HUES48 (cell line): ENCODE measurements at regions not wholly inside any gene's neighbourhood (a gene's known extent, or its start where the extent isn't known, plus 50 kb on each side); places are given as distances from the start of the nearest gene placed in this dataset.

Experiments used
- H3K27ac ChIP-seq: one replicate; pipeline ENCODE4 v1.7.0; 2013; ENCODE audit warnings: low read depth, low read length, inconsistent platforms
- H3K27me3 ChIP-seq: 2 replicates; pipeline ENCODE4 v1.6.1; 2013; ENCODE audit warnings: mild to moderate bottlenecking, low read length; ENCODE audit not compliant: control insufficient read depth, insufficient read depth
- H3K36me3 ChIP-seq: 2 replicates; pipeline ENCODE4 v1.6.1; 2013; ENCODE audit warnings: low read length; ENCODE audit not compliant: control insufficient read depth, insufficient read depth
- H3K4me1 ChIP-seq: 2 replicates; pipeline ENCODE4 v1.6.1; 2013; ENCODE audit warnings: mild to moderate bottlenecking, low read length; ENCODE audit not compliant: control insufficient read depth, insufficient read depth
- H3K4me3 ChIP-seq: 2 replicates; pipeline ENCODE4 v1.5.1; 2013; ENCODE audit warnings: mild to moderate bottlenecking, low read depth, low read length
- H3K9ac ChIP-seq: 2 replicates; pipeline ENCODE4 v1.6.1; 2013; ENCODE audit warnings: mild to moderate bottlenecking, low read depth, low read length, moderate library complexity
- H3K9me3 ChIP-seq: 2 replicates; pipeline ENCODE4 v1.6.1; 2013; ENCODE audit warnings: low read length; ENCODE audit not compliant: control insufficient read depth, insufficient read depth

GRCh38 chr10:36183056-36183455, 541.0 kb upstream of the FZD8 start:
- H3K36me3 ChIP-seq: no peaks in the 10 kb centered on the region
- no peak overlapping the region for H3K27ac ChIP-seq
- no peaks in the 10 kb centered on the region for H3K9me3 ChIP-seq
- no peak overlapping the region for H3K4me3 ChIP-seq
- peaks cover 27% of the 10 kb centered on the region for H3K27me3 ChIP-seq
- peaks cover 10% of the 10 kb centered on the region for H3K4me1 ChIP-seq
- no peak overlapping the region for H3K9ac ChIP-seq

GRCh38 chr10:36182606-36183005, 540.5 kb upstream of the FZD8 start:
- H3K4me1 ChIP-seq: peaks cover 8% of the 10 kb centered on the region
- no peak overlapping the region for H3K4me3 ChIP-seq
- H3K9me3 ChIP-seq: no peaks in the 10 kb centered on the region
- no peak overlapping the region for H3K9ac ChIP-seq
- no peaks in the 10 kb centered on the region for H3K36me3 ChIP-seq
- no peak overlapping the region for H3K27ac ChIP-seq
- H3K27me3 ChIP-seq: peaks cover 27% of the 10 kb centered on the region

DNA sequence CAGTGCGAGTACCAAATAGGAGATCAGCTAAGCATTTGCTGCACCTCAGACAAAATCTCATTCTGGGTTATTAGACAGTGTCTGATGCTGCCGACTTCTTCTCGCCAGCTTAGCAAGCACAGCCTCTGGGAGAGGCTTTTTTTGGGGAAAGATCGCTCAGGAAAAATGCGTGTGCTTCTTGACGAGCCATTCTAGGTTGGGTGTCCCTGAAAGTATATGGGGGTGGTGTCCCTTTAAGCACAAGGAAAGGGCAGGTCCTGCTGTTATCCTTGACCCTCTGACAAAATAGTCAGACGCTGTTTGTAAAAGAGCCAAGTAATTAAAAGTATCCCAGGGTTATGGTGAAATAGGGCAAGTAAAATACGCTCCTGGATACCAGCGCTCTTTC, 540.1 kb upstream of the FZD8 start:
- Histone ChIP-seq H3K9me3 (no peaks in the 10 kb centered on the region), H3K36me3 (no peaks in the 10 kb centered on the region), H3K4me3 (no peak overlapping the region), H3K4me1 (peaks cover 3% of the 10 kb centered on the region), H3K27ac (peak overlapping the region; percentile 10), H3K27me3 (peaks cover 24% of the 10 kb centered on the region), H3K9ac (no peak overlapping the region)

- H3K4me1 ChIP-seq: no peaks in the 10 kb centered on the region; the same call in 1 of the 2 replicates
- H3K9me3 ChIP-seq: no peaks in the 10 kb centered on the region
- no peaks in the 10 kb centered on the region for H3K36me3 ChIP-seq
- peaks cover 18% of the 10 kb centered on the region for H3K27me3 ChIP-seq
- peak overlapping the region; percentile 10 for H3K27ac ChIP-seq
- no peak overlapping the region for H3K9ac ChIP-seq
- no peak overlapping the region for H3K4me3 ChIP-seq
These were observed 539.5 kb upstream of the FZD8 start for GRCh38 chr10:36181426-36182178.

GRCh38 chr10:36178616-36179015, 536.5 kb upstream of the FZD8 start:
- no peaks in the 10 kb centered on the region for H3K9me3 ChIP-seq
- no peak overlapping the region for H3K4me3 ChIP-seq
- H3K4me1 ChIP-seq: no peaks in the 10 kb centered on the region
- H3K27ac ChIP-seq: no peak overlapping the region
- no peaks in the 10 kb centered on the region for H3K36me3 ChIP-seq
- no peaks in the 10 kb centered on the region for H3K27me3 ChIP-seq
- H3K9ac ChIP-seq: no peak overlapping the region

GRCh38 chr10:36177071-36177470, 535.0 kb upstream of the FZD8 start:
- Histone ChIP-seq H3K4me1 (peaks cover 8% of the 10 kb centered on the region), H3K36me3 (no peaks in the 10 kb centered on the region), H3K27ac (no peak overlapping the region), H3K4me3 (no peak overlapping the region), H3K9ac (no peak overlapping the region), H3K9me3 (no peaks in the 10 kb centered on the region), H3K27me3 (no peaks in the 10 kb centered on the region)

GRCh38 chr10:36175954-36176353, 533.9 kb upstream of the FZD8 start:
- Histone ChIP-seq H3K27ac (no peak overlapping the region), H3K9me3 (no peaks in the 10 kb centered on the region), H3K9ac (no peak overlapping the region), H3K27me3 (no peaks in the 10 kb centered on the region), H3K36me3 (no peaks in the 10 kb centered on the region), H3K4me1 (peaks cover 19% of the 10 kb centered on the region), H3K4me3 (no peak overlapping the region)

DNA sequence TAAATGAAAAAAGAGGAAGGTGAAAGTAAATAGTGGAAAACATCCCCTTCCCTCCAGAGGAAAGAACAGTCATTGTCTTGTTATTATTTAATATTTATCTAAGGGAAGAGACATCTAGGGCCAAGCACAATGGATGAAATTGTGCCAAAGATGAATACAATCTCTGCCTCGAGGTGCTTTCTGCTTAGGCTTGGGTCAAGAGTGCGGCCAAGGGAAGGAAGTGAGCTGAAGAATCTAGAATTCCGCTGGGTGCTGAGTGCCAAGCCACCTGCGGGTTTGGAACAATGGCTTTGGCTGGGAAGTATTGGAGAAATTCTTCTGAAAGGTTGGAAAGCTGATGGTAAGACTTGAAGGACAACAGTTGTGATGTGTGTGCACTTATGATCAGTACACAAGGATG, 531.3 kb upstream of the FZD8 start:
- no peak overlapping the region; the same call in 1 of the 2 replicates for H3K4me3 ChIP-seq
- H3K36me3 ChIP-seq: no peaks in the 10 kb centered on the region
- H3K27me3 ChIP-seq: no peaks in the 10 kb centered on the region
- H3K4me1 ChIP-seq: peaks cover 44% of the 10 kb centered on the region
- no peaks in the 10 kb centered on the region for H3K9me3 ChIP-seq
- H3K9ac ChIP-seq: no peak overlapping the region
- H3K27ac ChIP-seq: no peak overlapping the region

- H3K9ac ChIP-seq: no peak overlapping the region
- peaks cover 47% of the 10 kb centered on the region for H3K4me1 ChIP-seq
- no peaks in the 10 kb centered on the region for H3K27me3 ChIP-seq
- H3K27ac ChIP-seq: no peak overlapping the region
- H3K4me3 ChIP-seq: no peak overlapping the region
- H3K9me3 ChIP-seq: no peaks in the 10 kb centered on the region
- H3K36me3 ChIP-seq: no peaks in the 10 kb centered on the region
These were observed 530.2 kb upstream of the FZD8 start for GRCh38 chr10:36171953-36172940.

GRCh38 chr10:36171556-36171952, 529.5 kb upstream of the FZD8 start:
- Histone ChIP-seq H3K4me1 (peaks cover 47% of the 10 kb centered on the region), H3K9me3 (no peaks in the 10 kb centered on the region), H3K27ac (no peak overlapping the region), H3K4me3 (no peak overlapping the region), H3K27me3 (no peaks in the 10 kb centered on the region), H3K9ac (no peak overlapping the region), H3K36me3 (no peaks in the 10 kb centered on the region)

GRCh38 chr10:36170943-36171501, 528.9 kb upstream of the FZD8 start:
- H3K36me3 ChIP-seq: no peaks in the 10 kb centered on the region
- no peaks in the 10 kb centered on the region for H3K27me3 ChIP-seq
- peaks cover 47% of the 10 kb centered on the region for H3K4me1 ChIP-seq
- H3K9ac ChIP-seq: no peak overlapping the region
- no peak overlapping the region for H3K4me3 ChIP-seq
- no peaks in the 10 kb centered on the region for H3K9me3 ChIP-seq
- H3K27ac ChIP-seq: no peak overlapping the region
